ENCODE measurements at regions not wholly inside any gene's neighbourhood (a gene's known extent, or its start where the extent isn't known, plus 50 kb on each side); places are given as distances from the start of the nearest gene placed in this dataset.
"Not testable (repeated sequence)": the region's sequence is repeated elsewhere in the genome, so short reads cannot be mapped to it uniquely, and the experiment has no call there.

DNA sequence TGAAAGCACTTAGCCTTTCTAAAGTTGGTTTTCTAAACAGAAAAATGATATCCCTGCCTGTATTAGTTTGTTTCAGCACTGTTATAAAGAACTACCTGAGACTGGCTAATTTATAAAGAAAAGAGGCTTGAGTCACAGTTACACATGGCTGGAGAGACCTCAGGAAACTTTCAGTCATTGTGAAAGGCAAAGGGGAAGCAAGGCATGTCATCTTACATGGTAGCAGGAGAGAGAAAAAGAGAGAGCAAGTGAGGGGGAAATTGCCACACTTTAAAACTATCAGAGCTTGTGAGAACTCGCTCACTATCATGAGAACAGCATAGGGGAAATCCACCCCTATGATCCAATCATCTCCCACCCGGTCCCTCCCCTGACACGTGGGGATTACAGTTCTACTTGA is 64.9 kb downstream of the FAM170A start:
- Histone ChIP-seq H3K36me3 (no peaks in the 10 kb centered on the region), H3K4me1 (ENCODE audit: low read depth) (no peaks in the 10 kb centered on the region), H3K4me3 (no peak overlapping the region), H3K27me3 (no peaks in the 10 kb centered on the region), H3K9me3 (ENCODE audit: low read depth) (no peaks in the 10 kb centered on the region), H3K27ac (no peak overlapping the region)
- DNase-seq (ENCODE audit: low read depth in 1 of 2, low spot score in 1 of 2) = no peak
- TF ChIP-seq, protein P1, sequence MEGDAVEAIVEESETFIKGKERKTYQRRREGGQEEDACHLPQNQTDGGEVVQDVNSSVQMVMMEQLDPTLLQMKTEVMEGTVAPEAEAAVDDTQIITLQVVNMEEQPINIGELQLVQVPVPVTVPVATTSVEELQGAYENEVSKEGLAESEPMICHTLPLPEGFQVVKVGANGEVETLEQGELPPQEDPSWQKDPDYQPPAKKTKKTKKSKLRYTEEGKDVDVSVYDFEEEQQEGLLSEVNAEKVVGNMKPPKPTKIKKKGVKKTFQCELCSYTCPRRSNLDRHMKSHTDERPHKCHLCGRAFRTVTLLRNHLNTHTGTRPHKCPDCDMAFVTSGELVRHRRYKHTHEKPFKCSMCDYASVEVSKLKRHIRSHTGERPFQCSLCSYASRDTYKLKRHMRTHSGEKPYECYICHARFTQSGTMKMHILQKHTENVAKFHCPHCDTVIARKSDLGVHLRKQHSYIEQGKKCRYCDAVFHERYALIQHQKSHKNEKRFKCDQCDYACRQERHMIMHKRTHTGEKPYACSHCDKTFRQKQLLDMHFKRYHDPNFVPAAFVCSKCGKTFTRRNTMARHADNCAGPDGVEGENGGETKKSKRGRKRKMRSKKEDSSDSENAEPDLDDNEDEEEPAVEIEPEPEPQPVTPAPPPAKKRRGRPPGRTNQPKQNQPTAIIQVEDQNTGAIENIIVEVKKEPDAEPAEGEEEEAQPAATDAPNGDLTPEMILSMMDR (IDR thresholded peaks at IDR 0.05; ENCODE audit: low read depth, low read length) = no peak

DNA sequence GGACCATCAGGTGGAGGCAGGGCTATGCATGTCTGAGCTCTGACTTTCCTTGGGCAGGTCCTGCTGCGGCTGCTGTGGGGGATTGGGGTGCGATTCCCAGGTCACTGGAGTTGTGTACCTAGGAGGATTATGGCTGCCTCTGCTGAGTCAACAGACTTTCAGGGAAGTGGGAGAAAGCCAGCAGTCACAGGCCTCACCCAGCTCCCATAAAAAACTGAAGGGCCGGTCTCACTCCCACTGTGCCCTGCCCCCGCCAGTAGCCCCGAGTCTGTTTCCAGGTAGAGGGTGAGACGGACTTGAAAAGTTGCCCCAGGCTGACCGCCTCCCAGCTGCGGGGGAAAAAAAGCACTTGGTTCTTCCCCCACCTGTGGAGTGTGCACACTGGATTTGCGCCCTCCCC is 76.7 kb downstream of the FAM170A start:
- H3K4me3 ChIP-seq = no peak overlapping the region
- no peak for DNase-seq (ENCODE audit: low read depth in 1 of 2, low spot score in 1 of 2)
- TF ChIP-seq, protein P1 (IDR thresholded peaks at IDR 0.05; ENCODE audit: low read depth, low read length) = no peak
- H3K9me3 ChIP-seq (ENCODE audit: low read depth) = no peaks in the 10 kb centered on the region
- no peaks in the 10 kb centered on the region for H3K36me3 ChIP-seq
- H3K4me1 ChIP-seq (ENCODE audit: low read depth) = no peaks in the 10 kb centered on the region
- no peak overlapping the region for H3K27ac ChIP-seq
- no peaks in the 10 kb centered on the region for H3K27me3 ChIP-seq

DNA sequence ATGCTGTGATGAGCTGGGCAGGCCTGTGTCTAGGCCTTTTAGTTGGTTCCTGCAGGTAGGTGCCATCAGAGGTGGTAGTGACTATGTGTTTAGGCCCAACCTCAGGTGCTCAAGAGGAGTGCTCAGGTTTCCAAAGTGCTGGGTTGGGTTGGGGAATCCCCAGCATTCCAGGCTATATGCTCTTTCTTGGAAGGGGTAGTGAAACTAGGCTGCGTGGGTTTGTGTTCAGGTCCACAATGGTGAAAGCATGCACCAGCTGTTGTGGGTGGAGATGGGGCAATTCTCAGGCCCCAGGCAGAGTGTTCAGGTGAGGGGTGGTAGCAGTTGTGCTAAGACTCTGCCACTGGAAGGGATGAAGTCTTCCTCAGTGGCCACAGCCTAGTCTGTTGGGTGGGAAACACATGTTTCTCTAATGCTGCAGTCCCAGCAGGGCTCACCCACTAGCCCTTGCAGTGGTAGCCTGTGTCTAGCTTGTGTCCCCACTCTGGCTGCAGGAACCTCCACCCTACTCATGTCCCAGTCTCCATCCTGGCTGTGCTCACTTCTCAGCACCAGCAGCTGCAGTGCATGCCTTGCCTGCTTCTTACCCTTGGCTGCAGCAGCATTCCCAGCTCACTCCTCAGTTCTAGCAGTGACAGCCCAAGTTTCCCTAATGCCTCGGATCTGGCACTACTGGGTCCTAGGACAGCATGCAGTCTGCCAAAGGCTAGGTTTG is 78.9 kb downstream of the FAM170A start:
- no peak for DNase-seq (ENCODE audit: low read depth in 1 of 2, low spot score in 1 of 2)
- H3K4me1 ChIP-seq (ENCODE audit: low read depth) = no peaks in the 10 kb centered on the region
- TF ChIP-seq, protein P1 (IDR thresholded peaks at IDR 0.05; ENCODE audit: low read depth, low read length) = no peak
- no peaks in the 10 kb centered on the region for H3K27me3 ChIP-seq
- no peak overlapping the region for H3K4me3 ChIP-seq
- H3K9me3 ChIP-seq (ENCODE audit: low read depth) = no peaks in the 10 kb centered on the region
- H3K27ac ChIP-seq = no peak overlapping the region
- H3K36me3 ChIP-seq = no peaks in the 10 kb centered on the region

DNA sequence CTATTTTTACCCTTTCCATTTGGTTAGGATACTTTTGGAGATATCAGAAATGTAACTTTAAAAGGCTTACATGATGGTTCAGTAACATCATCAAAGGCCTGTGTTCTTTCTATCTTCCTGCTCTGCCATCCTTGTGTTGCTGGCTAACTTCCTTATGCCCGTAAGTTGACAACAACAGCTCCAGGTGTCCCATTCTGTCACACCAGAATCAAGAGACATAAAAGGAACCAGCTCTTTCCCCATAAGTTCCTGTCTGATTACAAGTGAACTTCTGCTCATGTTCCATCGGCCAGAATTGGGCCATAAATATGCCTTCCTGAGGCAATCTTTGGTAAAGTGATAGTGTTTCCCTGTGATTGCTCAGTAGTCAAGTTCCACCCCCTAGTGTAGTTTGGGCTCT is 92.4 kb downstream of the FAM170A start:
- Histone ChIP-seq H3K36me3 (no peaks in the 10 kb centered on the region), H3K27me3 (no peaks in the 10 kb centered on the region), H3K4me3 (no peak overlapping the region), H3K27ac (no peak overlapping the region), H3K9me3 (ENCODE audit: low read depth) (peaks cover 3% of the 10 kb centered on the region), H3K4me1 (ENCODE audit: low read depth) (no peaks in the 10 kb centered on the region)
- no peak for DNase-seq (ENCODE audit: low read depth in 1 of 2, low spot score in 1 of 2)
- TF ChIP-seq, protein P1 (IDR thresholded peaks at IDR 0.05; ENCODE audit: low read depth, low read length) = no peak

DNA sequence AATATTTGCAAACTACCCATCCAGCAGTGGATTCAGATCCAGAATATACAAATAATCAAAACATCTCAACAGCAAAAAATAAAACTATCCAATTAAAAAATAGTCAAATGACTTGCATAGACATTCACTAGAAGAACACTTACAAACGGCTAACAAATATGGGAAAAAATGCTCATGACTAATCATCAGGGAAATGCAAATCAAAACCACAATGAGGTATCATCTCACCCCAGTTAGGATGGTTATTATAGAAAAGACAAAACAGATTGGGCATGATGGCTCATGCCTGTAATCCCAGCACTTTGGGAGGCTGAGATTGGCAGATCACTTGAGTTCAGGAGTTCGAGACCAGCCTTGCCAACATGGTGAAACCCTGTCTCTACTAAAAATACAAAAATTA is 95.9 kb downstream of the FAM170A start:
- not testable (repeated sequence) for H3K9me3 ChIP-seq (ENCODE audit: low read depth); H3K36me3 ChIP-seq; H3K27me3 ChIP-seq; DNase-seq (ENCODE audit: low read depth in 1 of 2, low spot score in 1 of 2); H3K4me3 ChIP-seq; H3K27ac ChIP-seq; H3K4me1 ChIP-seq (ENCODE audit: low read depth)

DNA sequence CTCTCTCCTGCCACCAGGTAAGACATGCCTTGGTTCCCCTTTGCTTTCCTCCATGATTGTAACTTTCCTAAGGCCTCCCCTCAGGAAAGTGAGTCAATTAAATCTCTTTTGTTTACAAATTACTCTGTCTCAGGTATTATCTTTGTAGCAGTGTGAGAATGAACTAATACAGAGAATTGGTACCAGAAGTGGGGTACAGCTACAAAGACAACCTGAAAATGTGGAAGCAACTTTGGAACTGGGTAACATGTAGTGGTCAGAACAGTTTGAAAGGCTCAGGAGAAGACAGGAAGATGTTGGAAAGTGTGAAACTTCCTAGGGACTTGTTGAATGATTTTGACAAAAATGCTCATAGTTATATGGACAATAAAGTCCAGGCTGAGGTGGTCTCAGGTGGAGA is 97.2 kb downstream of the FAM170A start:
- Histone ChIP-seq H3K36me3 (no peaks in the 10 kb centered on the region), H3K9me3 (ENCODE audit: low read depth) (no peaks in the 10 kb centered on the region), H3K4me1 (ENCODE audit: low read depth) (no peaks in the 10 kb centered on the region), H3K27me3 (no peaks in the 10 kb centered on the region), H3K27ac (no peak overlapping the region), H3K4me3 (no peak overlapping the region)
- TF ChIP-seq, protein P1 (IDR thresholded peaks at IDR 0.05; ENCODE audit: low read depth, low read length) = no peak
- no peak for DNase-seq (ENCODE audit: low read depth in 1 of 2, low spot score in 1 of 2)

Data from cardiac muscle cell (in vitro differentiated cells and primary cell).